Amygdala (tissue), 56 donors: ENCODE measurements at regions not wholly inside any gene's neighbourhood (a gene's known extent, or its start where the extent isn't known, plus 50 kb on each side); places are given as distances from the start of the nearest gene placed in this dataset.

Source experiments
- DNase-seq, 56 donors: peaks; one replicate each; lab custom pipeline; 2025; lab: John Stamatoyannopoulos, UW

- DNase-seq = peak in 48 of 56 donors; percentile 1 to 78 (median 28)
These were observed 306.9 kb upstream of the RBFOX1 start for GRCh38 chr16:7025616-7026190.

- DNase-seq = no peak
These were observed 310.9 kb upstream of the RBFOX1 start for GRCh38 chr16:7021653-7022275.

- DNase-seq = peak in 6 of 56 donors; percentile 0 to 10 (median 2)
These were observed 315.5 kb upstream of the RBFOX1 start for GRCh38 chr16:7017006-7017662.

DNA sequence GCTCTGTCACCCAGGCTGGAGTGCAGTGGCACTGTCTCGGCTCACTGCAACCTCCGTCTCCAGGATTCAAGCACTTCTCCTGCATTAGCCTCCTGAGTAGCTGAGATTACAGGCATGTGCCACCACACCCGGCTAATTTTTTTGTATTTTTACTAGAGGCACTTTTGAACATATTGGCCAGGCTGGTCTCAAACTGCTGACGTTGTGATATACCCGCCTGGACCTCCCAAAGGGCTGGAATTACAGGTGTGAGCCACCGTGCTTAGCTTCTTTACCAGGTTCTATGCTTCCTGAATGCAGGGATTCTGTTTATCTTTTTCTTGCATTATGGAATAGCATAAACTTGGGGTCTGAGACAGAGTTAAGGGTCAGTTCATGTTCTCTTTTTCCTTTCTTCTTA is 317.9 kb upstream of the RBFOX1 start:
- DNase-seq = no peak

GRCh38 chr16:7013990-7014389 is 318.7 kb upstream of the RBFOX1 start:
- DNase-seq = no peak

DNA sequence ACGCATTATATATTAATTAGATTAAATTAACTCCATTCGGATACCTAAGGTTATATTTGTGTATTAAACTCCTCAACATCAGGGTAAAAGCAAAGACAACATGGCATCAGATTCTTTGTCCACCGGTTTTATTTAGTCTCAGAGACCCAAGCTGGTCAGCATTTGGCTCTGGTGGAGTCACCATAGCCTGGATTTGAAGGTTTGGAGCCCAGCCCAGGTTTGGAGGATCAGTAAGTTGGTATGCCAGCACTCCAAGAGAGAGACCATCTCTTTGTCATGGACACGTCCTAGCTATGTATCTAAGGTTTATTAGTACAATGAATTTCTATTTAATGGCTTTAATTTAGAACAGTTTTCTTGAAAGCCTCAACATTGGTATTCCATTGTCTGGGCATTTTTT is 328.4 kb upstream of the RBFOX1 start:
- no peak for DNase-seq

GRCh38 chr16:6993544-6993943 is 339.1 kb upstream of the RBFOX1 start:
- DNase-seq = no peak

- no peak for DNase-seq
These were observed 343.8 kb upstream of the RBFOX1 start for GRCh38 chr16:6988846-6989245.

DNA sequence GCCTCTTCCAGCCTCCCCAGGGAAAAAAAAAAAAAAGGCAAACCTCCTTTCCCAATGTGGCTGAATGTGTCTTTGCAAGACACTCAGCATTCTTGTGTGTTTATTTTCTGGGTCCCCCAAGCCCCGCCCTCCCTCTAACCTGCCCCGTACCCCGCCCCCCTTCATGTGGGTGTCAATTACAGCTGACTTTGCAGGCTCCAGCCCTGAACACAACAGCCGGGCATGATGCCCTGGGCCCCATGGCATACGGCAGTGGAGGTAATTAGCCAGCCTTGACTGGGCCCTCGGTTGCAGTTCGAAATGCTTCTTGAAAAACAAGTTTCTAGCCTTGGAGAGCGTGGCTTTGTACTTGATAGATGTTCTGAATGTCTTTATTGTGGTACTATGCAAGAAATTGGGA is 354.7 kb upstream of the RBFOX1 start:
- no peak for DNase-seq

- no peak for DNase-seq
These were observed 355.4 kb upstream of the RBFOX1 start for GRCh38 chr16:6977291-6977690.

GRCh38 chr16:6976716-6977115 is 355.9 kb upstream of the RBFOX1 start:
- DNase-seq = no peak

DNA sequence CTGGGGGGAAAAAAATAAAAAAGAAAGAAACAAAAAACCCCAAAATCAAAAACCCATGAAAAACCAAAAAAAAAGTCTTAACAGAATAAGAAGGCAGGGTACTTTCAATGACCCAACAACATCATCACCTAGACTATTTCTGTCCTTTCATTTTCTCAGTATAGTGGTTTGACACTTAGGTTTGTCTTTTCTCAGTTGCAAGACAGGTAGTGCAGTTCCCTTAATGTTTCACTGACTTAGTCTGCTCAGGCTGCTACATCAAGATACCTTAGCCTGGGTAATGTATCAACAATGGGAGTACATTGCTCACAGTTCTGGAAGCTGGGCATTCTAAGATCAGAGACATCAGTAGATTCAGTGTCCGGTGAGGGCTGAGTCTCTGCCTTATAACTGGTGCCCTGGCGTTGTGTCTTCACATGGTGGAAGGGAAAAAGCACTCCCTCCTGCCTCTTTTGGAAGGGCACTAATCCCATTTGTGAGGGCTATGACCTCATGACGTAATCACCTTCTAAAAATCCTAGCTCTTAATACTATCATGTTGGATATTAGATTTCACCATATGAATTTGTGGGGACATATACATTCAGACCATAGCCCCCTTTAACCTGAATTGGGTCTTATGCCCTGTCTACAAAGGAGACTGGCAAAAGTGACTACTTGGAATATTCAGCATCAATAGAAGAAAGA is 362.3 kb upstream of the RBFOX1 start:
- no peak for DNase-seq

DNA sequence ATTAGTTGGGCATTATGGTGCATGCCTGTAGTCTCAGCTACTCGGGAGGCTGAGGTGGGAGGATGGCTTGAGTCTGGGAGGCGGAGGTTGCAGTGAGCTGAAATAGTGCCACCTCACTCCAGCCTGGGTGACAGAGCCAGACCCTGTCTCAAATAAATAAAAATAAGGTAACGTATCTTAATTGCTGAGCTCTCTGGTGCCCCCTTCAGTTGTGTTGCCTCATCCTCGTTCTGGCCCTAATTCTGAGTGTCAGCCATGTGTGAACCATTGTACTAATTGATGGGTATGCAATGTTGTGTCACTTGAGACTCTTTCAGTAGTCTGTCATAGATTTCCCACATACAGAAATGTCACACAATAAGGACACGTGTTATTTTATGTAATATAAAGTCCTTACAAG is 363.1 kb upstream of the RBFOX1 start:
- no peak for DNase-seq

- peak in 1 of 56 donors; percentile 3 for DNase-seq
These were observed 364.8 kb upstream of the RBFOX1 start for GRCh38 chr16:6967796-6968320.

GRCh38 chr16:6966925-6967324 is 365.7 kb upstream of the RBFOX1 start:
- no peak for DNase-seq

DNA sequence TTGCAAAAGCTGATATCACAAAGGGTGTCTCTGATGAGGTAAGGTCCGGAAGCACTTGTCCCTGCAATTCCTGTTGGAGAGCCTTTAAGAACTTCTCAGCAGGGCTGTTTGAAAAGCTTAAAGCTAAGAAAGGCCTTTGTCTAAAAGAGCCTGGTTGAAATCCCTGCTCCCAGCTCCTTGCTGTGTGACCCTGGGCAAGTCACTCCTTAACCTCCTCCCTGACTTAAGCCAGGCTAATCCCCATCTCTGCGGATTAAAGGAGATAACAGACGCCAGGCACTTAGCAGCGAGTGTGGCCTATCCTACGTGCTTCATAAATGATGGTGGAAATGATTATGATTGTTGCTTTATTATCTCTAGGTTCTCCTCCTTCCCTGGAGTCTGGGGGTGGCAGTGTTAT is 368.0 kb upstream of the RBFOX1 start:
- DNase-seq = no peak

DNA sequence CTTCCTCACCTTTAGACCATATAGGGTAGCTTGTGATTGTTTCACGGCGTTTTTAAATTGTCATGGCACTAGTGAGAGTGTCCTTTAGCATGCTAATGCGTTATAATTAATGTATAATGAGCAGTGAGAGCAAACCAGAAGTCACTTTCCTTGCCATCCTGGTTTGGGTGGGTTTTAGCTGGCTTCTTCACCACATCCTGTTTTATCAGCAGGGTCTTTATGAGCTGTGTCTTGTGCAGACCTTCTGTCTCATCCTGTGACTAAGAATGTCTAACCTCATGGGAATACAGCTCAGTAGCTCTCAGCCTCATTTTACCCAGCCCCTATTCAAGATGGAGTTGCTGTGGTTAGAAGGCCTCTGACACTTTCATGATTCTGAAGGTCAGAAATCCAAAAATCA is 370.9 kb upstream of the RBFOX1 start:
- no peak for DNase-seq

- no peak for DNase-seq
These were observed 374.5 kb upstream of the RBFOX1 start for GRCh38 chr16:6958184-6958583.

- no peak for DNase-seq
These were observed 375.0 kb upstream of the RBFOX1 start for GRCh38 chr16:6957681-6958080.

- no peak for DNase-seq
These were observed 376.1 kb upstream of the RBFOX1 start for GRCh38 chr16:6956511-6956910.

DNA sequence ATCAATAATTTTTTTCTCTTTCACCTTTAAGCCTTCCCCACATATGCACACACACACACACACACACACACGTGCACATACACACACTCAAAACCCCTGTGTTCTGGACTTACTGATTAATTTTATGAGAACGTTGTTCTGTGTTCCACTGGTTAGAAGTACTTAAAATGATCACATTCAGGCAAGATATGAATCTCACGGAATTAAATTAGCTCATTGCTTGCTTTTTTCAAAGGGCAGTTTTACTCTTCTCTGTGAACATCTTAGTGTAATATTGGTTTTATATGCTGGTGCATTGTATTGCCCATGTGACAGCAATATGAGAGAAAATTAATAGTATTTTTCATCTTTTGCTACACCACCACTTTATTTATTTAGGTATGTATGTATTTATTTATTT is 377.3 kb upstream of the RBFOX1 start:
- DNase-seq = no peak
